Naive thymus-derived CD8-positive, alpha-beta T cell (primary cell): ENCODE measurements at regions not wholly inside any gene's neighbourhood (a gene's known extent, or its start where the extent isn't known, plus 50 kb on each side); places are given as distances from the start of the nearest gene placed in this dataset.

Experiments used
- ATAC-seq, 2 donors: fragments of 150-1000 bp; cut with Tn5 transposase in 1 of 2; sonication (Bioruptor Pico), chemical (Tn5 transposase) in 1 of 2; 1 replicate in 1 of 2; 2 replicates in 1 of 2; pipeline ENCODE4 v1.10.0; 2021; ENCODE audit warnings: mild to moderate bottlenecking in 2 of 2, moderate library complexity in 2 of 2
- POLR2A ChIA-PET: fragments of 350-600 bp; sonication (Branson Sonifier 250); formaldehyde crosslinking; loops from one replicate; lab custom pipeline; 2021; ENCODE audit warnings: antibody characterized with exemption; lab: Charles Lee
- DNase-seq, 10 donors: peaks; one replicate each; pipeline versions ENCODE4 v3.0.0 to v3.0.0-alpha.2; 2020 to 2022
- H3K27ac Mint-ChIP-seq, 10 donors: one replicate each; pipeline ENCODE4 v1.8.0; 2020 to 2022; ENCODE audit warnings: mild to moderate bottlenecking in 10 of 10, mixed read lengths in 10 of 10, moderate library complexity in 4 of 10, inconsistent platforms in 1 of 10
- H3K27me3 Mint-ChIP-seq, 5 donors: one replicate each; pipeline ENCODE4 v1.8.0; 2021 to 2022; ENCODE audit warnings: mixed read lengths in 5 of 5
- H3K36me3 Mint-ChIP-seq, 3 donors: one replicate each; pipeline ENCODE4 v1.8.0; 2020 to 2022; ENCODE audit warnings: mixed read lengths in 3 of 3, mild to moderate bottlenecking in 2 of 3, inconsistent platforms in 1 of 3
- H3K4me1 Mint-ChIP-seq, 4 donors: one replicate each; pipeline ENCODE4 v1.8.0; 2021 to 2022; ENCODE audit warnings: mixed read lengths in 4 of 4
- H3K4me3 Mint-ChIP-seq, 10 donors: one replicate each; pipeline ENCODE4 v1.8.0; 2020 to 2022; ENCODE audit warnings: mild to moderate bottlenecking in 10 of 10, mixed read lengths in 10 of 10, moderate library complexity in 6 of 10, inconsistent platforms in 1 of 10
- H3K9me3 Mint-ChIP-seq, 9 donors: one replicate each; pipeline ENCODE4 v1.8.0; 2020 to 2022; ENCODE audit warnings: mixed read lengths in 9 of 9, mild to moderate bottlenecking in 3 of 9, inconsistent platforms in 1 of 9, moderate library complexity in 1 of 9

- POLR2A ChIA-PET = no interaction called here
- Mint-ChIP-seq H3K36me3 (no peaks in the 10 kb centered on the region), H3K4me1 (no peaks in the 10 kb centered on the region), H3K27ac (no peak overlapping the region), H3K4me3 (no peak overlapping the region), H3K27me3 (peaks cover 0 to 11% (median 0%) of the 10 kb centered on the region in 5 donors), H3K9me3 (peaks cover 0 to 30% (median 7%) of the 10 kb centered on the region in 9 donors)
- ATAC-seq (no peak), DNase-seq (no peak)
These were observed 526.7 kb downstream of the SUCLA2 start for GRCh38 chr13:47474326-47474725.

GRCh38 chr13:47472516-47472915, 528.6 kb downstream of the SUCLA2 start:
- H3K36me3 Mint-ChIP-seq = no peaks in the 10 kb centered on the region
- POLR2A ChIA-PET = no interaction called here

GRCh38 chr13:47463726-47464125, 537.3 kb downstream of the SUCLA2 start:
- Mint-ChIP-seq H3K36me3 (no peaks in the 10 kb centered on the region), H3K27me3 (peaks cover 0 to 2% (median 0%) of the 10 kb centered on the region in 5 donors), H3K27ac (no peak overlapping the region), H3K4me3 (no peak overlapping the region), H3K9me3 (peaks cover 5 to 34% (median 17%) of the 10 kb centered on the region in 9 donors), H3K4me1 (no peaks in the 10 kb centered on the region)
- POLR2A ChIA-PET = no interaction called here
- ATAC-seq (no peak), DNase-seq (no peak)

More at GRCh38 chr13:47472516-47472915, 528.6 kb downstream of the SUCLA2 start:
- no peaks in the 10 kb centered on the region for H3K4me1 Mint-ChIP-seq
- no peak for DNase-seq
- ATAC-seq = no peak
- peaks cover 2 to 22% (median 8%) of the 10 kb centered on the region in 9 donors for H3K9me3 Mint-ChIP-seq
- no peak overlapping the region for H3K4me3 Mint-ChIP-seq
- H3K27ac Mint-ChIP-seq = no peak overlapping the region
- peaks cover 0 to 11% (median 0%) of the 10 kb centered on the region in 5 donors for H3K27me3 Mint-ChIP-seq

GRCh38 chr13:47463002-47463401, 538.1 kb downstream of the SUCLA2 start:
- Mint-ChIP-seq H3K27ac (no peak overlapping the region), H3K9me3 (peaks cover 5 to 28% (median 15%) of the 10 kb centered on the region in 9 donors), H3K4me1 (no peaks in the 10 kb centered on the region), H3K36me3 (no peaks in the 10 kb centered on the region), H3K27me3 (peaks cover 0 to 2% (median 0%) of the 10 kb centered on the region in 5 donors), H3K4me3 (no peak overlapping the region)
- DNase-seq = no peak
- no peak for ATAC-seq
- POLR2A ChIA-PET = no interaction called here

GRCh38 chr13:47461816-47462215, 539.3 kb downstream of the SUCLA2 start:
- Mint-ChIP-seq H3K4me1 (no peaks in the 10 kb centered on the region), H3K4me3 (no peak overlapping the region), H3K9me3 (peaks cover 3 to 27% (median 10%) of the 10 kb centered on the region in 9 donors), H3K36me3 (no peaks in the 10 kb centered on the region), H3K27me3 (peaks cover 0 to 2% (median 0%) of the 10 kb centered on the region in 5 donors), H3K27ac (no peak overlapping the region)
- ATAC-seq (no peak), DNase-seq (no peak)
- POLR2A ChIA-PET = no interaction called here

GRCh38 chr13:47459512-47459911, 541.6 kb downstream of the SUCLA2 start:
- Mint-ChIP-seq H3K4me1 (no peaks in the 10 kb centered on the region), H3K27me3 (peaks cover 0 to 2% (median 0%) of the 10 kb centered on the region in 5 donors), H3K4me3 (no peak overlapping the region), H3K36me3 (no peaks in the 10 kb centered on the region), H3K27ac (no peak overlapping the region), H3K9me3 (peaks cover 0 to 6% (median 0%) of the 10 kb centered on the region in 9 donors)
- ATAC-seq (no peak), DNase-seq (no peak)
- POLR2A ChIA-PET = no interaction called here

DNA sequence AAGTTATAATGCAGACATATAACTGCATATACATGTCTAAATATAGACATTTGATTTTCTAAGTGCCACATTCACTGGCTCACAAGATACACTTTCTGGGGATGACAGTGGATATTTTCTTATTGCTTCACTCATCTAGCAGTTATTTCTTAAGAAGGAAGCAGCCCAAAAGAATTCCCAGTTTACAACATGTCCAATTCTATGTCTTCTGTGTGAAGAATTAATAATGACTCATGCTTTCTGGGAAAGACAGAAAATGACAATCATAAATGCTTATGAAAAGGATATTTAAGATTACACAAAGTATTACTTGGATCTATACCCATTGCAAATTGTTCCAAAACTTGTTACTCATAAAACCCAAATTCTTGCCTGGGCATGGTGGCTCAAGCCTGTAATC, 543.4 kb downstream of the SUCLA2 start:
- POLR2A ChIA-PET = no interaction called here
- ATAC-seq = no peak

DNA sequence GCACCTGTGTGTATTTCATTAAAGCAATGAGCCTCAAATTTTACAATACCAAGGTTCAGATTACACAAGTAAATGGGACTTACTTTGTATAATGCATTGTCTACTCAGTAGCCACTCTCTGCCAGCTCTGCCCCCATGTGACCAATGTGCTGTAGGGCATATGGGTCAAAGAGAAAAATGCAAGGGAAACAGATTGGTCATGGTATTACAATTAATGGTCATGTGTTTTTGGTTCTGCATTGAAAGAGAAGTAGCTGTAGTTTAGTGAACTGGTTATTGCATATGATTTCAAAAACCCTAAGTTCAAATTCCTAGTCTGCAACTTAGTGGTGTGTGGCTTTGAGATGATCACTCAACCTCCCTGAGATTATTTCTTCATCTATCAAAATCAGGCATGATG, 545.4 kb downstream of the SUCLA2 start:
- Mint-ChIP-seq H3K4me3 (no peak overlapping the region), H3K36me3 (no peaks in the 10 kb centered on the region), H3K4me1 (no peaks in the 10 kb centered on the region), H3K27me3 (peaks cover 0 to 5% (median 0%) of the 10 kb centered on the region in 5 donors), H3K27ac (no peak overlapping the region), H3K9me3 (peaks cover 0 to 5% (median 0%) of the 10 kb centered on the region in 9 donors)
- ATAC-seq (no peak), DNase-seq (no peak)
- POLR2A ChIA-PET = no interaction called here

More for the DNA sequence above, 543.4 kb downstream of the SUCLA2 start:
- peaks cover 0 to 3% (median 0%) of the 10 kb centered on the region in 9 donors for H3K9me3 Mint-ChIP-seq
- DNase-seq = no peak
- H3K4me3 Mint-ChIP-seq = no peak overlapping the region
- H3K27ac Mint-ChIP-seq = no peak overlapping the region
- H3K4me1 Mint-ChIP-seq = no peaks in the 10 kb centered on the region
- peaks cover 0 to 3% (median 0%) of the 10 kb centered on the region in 5 donors for H3K27me3 Mint-ChIP-seq
- H3K36me3 Mint-ChIP-seq = no peaks in the 10 kb centered on the region

DNA sequence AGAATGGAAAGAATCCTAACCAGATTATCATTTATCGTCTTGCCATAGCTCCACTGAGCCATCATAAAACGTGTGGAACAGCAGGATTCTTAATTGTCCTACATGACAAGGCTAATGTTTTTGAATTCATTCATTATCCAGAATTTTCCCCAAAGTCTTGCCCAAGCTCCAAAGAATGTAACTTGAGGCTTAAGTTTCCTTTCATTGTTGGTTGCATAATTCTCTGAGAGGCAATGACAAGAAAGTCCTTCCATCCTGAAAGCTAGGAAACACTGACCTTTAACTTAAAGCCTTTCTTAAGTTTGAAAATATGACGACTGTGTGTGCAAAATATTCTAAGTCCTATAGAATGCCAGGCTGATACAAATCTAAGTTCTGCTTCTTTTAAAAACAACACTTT, 546.1 kb downstream of the SUCLA2 start:
- no peak for ATAC-seq
- H3K36me3 Mint-ChIP-seq = no peaks in the 10 kb centered on the region
- H3K27ac Mint-ChIP-seq = no peak overlapping the region
- POLR2A ChIA-PET = no interaction called here
- DNase-seq = no peak
- H3K4me3 Mint-ChIP-seq = no peak overlapping the region
- H3K27me3 Mint-ChIP-seq = peaks cover 0 to 5% (median 0%) of the 10 kb centered on the region in 5 donors
- no peaks in the 10 kb centered on the region for H3K4me1 Mint-ChIP-seq
- peaks cover 0 to 5% (median 0%) of the 10 kb centered on the region in 9 donors for H3K9me3 Mint-ChIP-seq

- ATAC-seq (no peak), DNase-seq (no peak)
- Mint-ChIP-seq H3K36me3 (peaks cover 0 to 5% (median 0%) of the 10 kb centered on the region in 3 donors), H3K4me1 (no peaks in the 10 kb centered on the region), H3K27ac (no peak overlapping the region), H3K9me3 (peaks cover 0 to 15% (median 4%) of the 10 kb centered on the region in 9 donors), H3K27me3 (peaks cover 0 to 3% (median 0%) of the 10 kb centered on the region in 5 donors), H3K4me3 (no peak overlapping the region)
- POLR2A ChIA-PET = no interaction called here
These were observed 540.6 kb upstream of the HTR2A start for GRCh38 chr13:47437406-47437805.

GRCh38 chr13:47433461-47434005, 536.7 kb upstream of the HTR2A start:
- no peak overlapping the region for H3K4me3 Mint-ChIP-seq
- DNase-seq = no peak
- H3K36me3 Mint-ChIP-seq = peaks cover 0 to 5% (median 0%) of the 10 kb centered on the region in 3 donors
- peaks cover 0 to 15% (median 4%) of the 10 kb centered on the region in 9 donors for H3K9me3 Mint-ChIP-seq
- POLR2A ChIA-PET = no interaction called here
- no peaks in the 10 kb centered on the region for H3K4me1 Mint-ChIP-seq
- H3K27me3 Mint-ChIP-seq = peaks cover 0 to 3% (median 0%) of the 10 kb centered on the region in 5 donors
- no peak overlapping the region for H3K27ac Mint-ChIP-seq
- no peak for ATAC-seq

- Mint-ChIP-seq H3K9me3 (peaks cover 0 to 1% (median 0%) of the 10 kb centered on the region in 9 donors), H3K36me3 (no peaks in the 10 kb centered on the region), H3K4me3 (no peak overlapping the region), H3K4me1 (no peaks in the 10 kb centered on the region), H3K27ac (no peak overlapping the region), H3K27me3 (peaks cover 0 to 1% (median 0%) of the 10 kb centered on the region in 5 donors)
- no peak for ATAC-seq
- DNase-seq = no peak
- POLR2A ChIA-PET = no interaction called here
These were observed 529.4 kb upstream of the HTR2A start for GRCh38 chr13:47426126-47426849.

DNA sequence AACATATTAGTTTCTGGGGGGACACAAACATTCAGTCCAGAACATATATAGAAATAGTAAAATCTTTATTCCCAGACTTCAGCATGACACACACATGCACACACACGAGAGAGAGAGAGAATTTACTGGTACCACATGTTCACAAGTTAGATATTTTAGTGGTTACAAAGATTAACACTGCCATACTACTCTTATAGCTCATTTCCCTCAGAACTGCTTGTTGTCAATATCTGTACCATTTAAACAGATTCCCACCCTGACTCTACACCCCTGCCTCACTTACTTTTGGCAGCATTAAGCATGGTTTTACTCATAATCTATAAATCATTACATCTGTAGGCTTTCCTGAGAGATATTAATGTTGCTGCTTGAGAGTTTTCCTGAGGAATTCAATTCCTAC, 524.7 kb upstream of the HTR2A start:
- H3K27ac Mint-ChIP-seq = no peak overlapping the region
- POLR2A ChIA-PET = no interaction called here
- DNase-seq = no peak
- no peaks in the 10 kb centered on the region for H3K36me3 Mint-ChIP-seq
- no peak for ATAC-seq
- peaks cover 0 to 9% (median 0%) of the 10 kb centered on the region in 9 donors for H3K9me3 Mint-ChIP-seq
- H3K4me3 Mint-ChIP-seq = no peak overlapping the region
- H3K27me3 Mint-ChIP-seq = peaks cover 0 to 1% (median 0%) of the 10 kb centered on the region in 5 donors
- H3K4me1 Mint-ChIP-seq = no peaks in the 10 kb centered on the region
